K562 (cell line): ENCODE measurements at regions not wholly inside any gene's neighbourhood (a gene's known extent, or its start where the extent isn't known, plus 50 kb on each side); places are given as distances from the start of the nearest gene placed in this dataset.

ENCODE experiments used
- ATAC-seq: fragments of 200-7000 bp; cut with Tn5 transposase; 3 replicates; pipeline ENCODE4 v1.9.1; 2020; ENCODE audit warnings: moderate library complexity
- BruUV-seq: library from RNA; stranded (reverse); fragments of 400-500 nt; replicated peaks from 2 replicates; lab custom pipeline; 2021; lab: Mats Ljungman, UMichigan
- CTCF ChIA-PET: fragments of 300-600 bp; formaldehyde crosslinking; extraction: SDS; loops from one replicate; lab custom pipeline; 2021; ENCODE audit warnings: low intra/inter-chr PET ratio; lab: Yijun Ruan, JAX
- POLR2A ChIA-PET: fragments of 300-600, 350-650 bp; sonication (Branson Sonifier 250); formaldehyde crosslinking; extraction: SDS; loops from one replicate; lab custom pipeline; 2021; ENCODE audit warnings: antibody characterized with exemption, inconsistent platforms; lab: Yijun Ruan, JAX
- DNase-seq, 4 experiments: peaks; one replicate each; pipeline versions ENCODE4 v3.0.0 to v3.0.0-alpha.2; 2011 to 2018; ENCODE audit warnings: low spot score in 3 of 4, mixed read lengths in 3 of 4; ENCODE audit errors: extremely low read depth in 1 of 4
- FAIRE-seq: peaks from 2 replicates; lab custom pipeline; 2011; peaks lifted over from hg19 to GRCh38; lab: Jason Lieb, UNC
- H2AFZ ChIP-seq: 2 replicates; pipeline ENCODE4 v1.6.0; 2011; ENCODE audit warnings: low read depth, low read length, control low read depth, inconsistent platforms
- H3K27ac ChIP-seq: fragments of 200-600 bp; 3 replicates; pipeline ENCODE4 v1.8.0; 2011; ENCODE audit warnings: low read depth, mild to moderate bottlenecking, control low read depth, inconsistent platforms, low read length, moderate library complexity, mixed read lengths; ENCODE audit errors: extremely low read depth
- H3K27me3 ChIP-seq, 2 experiments: fragments of 300-600 bp in 1 of 2; 2 replicates in 1 of 2; 3 replicates in 1 of 2; pipeline versions ENCODE4 v1.6.0 to v1.8.0; 2011; ENCODE audit warnings: inconsistent platforms in 2 of 2, low read length in 2 of 2, mild to moderate bottlenecking in 1 of 2, mixed read lengths in 1 of 2, moderate library complexity in 1 of 2; ENCODE audit not compliant: control insufficient read depth in 2 of 2, insufficient read depth in 2 of 2
- H3K36me3 ChIP-seq: fragments of 300-600 bp; 3 replicates; pipeline ENCODE4 v1.8.0; 2011; ENCODE audit warnings: mild to moderate bottlenecking, low read length, inconsistent platforms; ENCODE audit not compliant: control insufficient read depth, insufficient read depth
- H3K4me1 ChIP-seq, 2 experiments: fragments of 200-600 bp in 1 of 2; replicated peaks in 1 of 2; 2 replicates in 1 of 2; 3 replicates in 1 of 2; pipeline versions ENCODE4 v1.5.1 to v1.8.0; 2011; ENCODE audit warnings: inconsistent platforms in 2 of 2, low read length in 2 of 2, mild to moderate bottlenecking in 1 of 2, mixed read lengths in 1 of 2, moderate library complexity in 1 of 2; ENCODE audit not compliant: control insufficient read depth in 2 of 2, insufficient read depth in 2 of 2
- H3K4me2 ChIP-seq: 2 replicates; pipeline ENCODE4 v1.6.1; 2011; ENCODE audit warnings: low read length, control low read depth, inconsistent platforms, mixed read lengths; ENCODE audit not compliant: insufficient read depth
- H3K4me3 ChIP-seq: fragments of 200-600 bp; sonication (generic), shearing (Covaris generic); 2 replicates; pipeline ENCODE4 v1.5.1; 2016; ENCODE audit warnings: control low read depth, inconsistent platforms
- H3K79me2 ChIP-seq: fragments of 200-600 bp; 3 replicates; pipeline ENCODE4 v1.8.0; 2011; ENCODE audit warnings: low read length, inconsistent platforms; ENCODE audit not compliant: control insufficient read depth, insufficient read depth
- H3K9ac ChIP-seq, 2 experiments: 2 replicates each; pipeline versions ENCODE4 v1.6.0 to v1.6.1; 2011; ENCODE audit warnings: low read depth in 2 of 2, low read length in 2 of 2, control low read depth in 1 of 2, inconsistent platforms in 1 of 2, mild to moderate bottlenecking in 1 of 2, mixed read lengths in 1 of 2; ENCODE audit not compliant: insufficient read depth in 1 of 2
- H3K9me1 ChIP-seq: one replicate; pipeline ENCODE4 v1.6.0; 2011; ENCODE audit warnings: inconsistent platforms, mild to moderate bottlenecking, low read length, moderate library complexity; ENCODE audit not compliant: control insufficient read depth, insufficient read depth
- H3K9me3 ChIP-seq: replicated peaks from 2 replicates; pipeline ENCODE4 v1.5.1; 2011; ENCODE audit warnings: low read depth, low read length, inconsistent platforms; ENCODE audit not compliant: control insufficient read depth, insufficient read depth
- H4K20me1 ChIP-seq: replicated peaks from 2 replicates; pipeline ENCODE4 v1.6.1; 2011; ENCODE audit warnings: low read length, inconsistent platforms, mixed read lengths; ENCODE audit not compliant: control insufficient read depth, insufficient read depth
- ARHGAP35 ChIP-seq: fragments of 450-650 bp; IDR thresholded peaks from 2 replicates; pipeline ENCODE4 v1.6.1; 2018; ENCODE audit not compliant: partially characterized antibody
- DPF2 ChIP-seq: fragments of 450-650 bp; IDR thresholded peaks from 2 replicates; pipeline ENCODE4 v1.6.1; 2016
- MEIS2 ChIP-seq: fragments of 450-650 bp; IDR thresholded peaks from 2 replicates; pipeline ENCODE4 v1.6.1; 2014; ENCODE audit warnings: mild to moderate bottlenecking; ENCODE audit not compliant: partially characterized antibody
- MTA3 ChIP-seq: fragments of 450-650 bp; formaldehyde crosslinking; IDR thresholded peaks from 2 replicates; pipeline ENCODE4 v1.6.1; 2017; ENCODE audit warnings: mild to moderate bottlenecking, borderline replicate concordance
- NFIX ChIP-seq: fragments of 250-450 bp; sonication (Bioruptor Pico); IDR thresholded peaks from 2 replicates; pipeline ENCODE4 v1.4.0; 2020; ENCODE audit warnings: low read depth, mild to moderate bottlenecking, moderate library complexity
- NRF1 ChIP-seq, 2 experiments: fragments of 450-650 bp; IDR thresholded peaks in 1 of 2; conservative IDR thresholded peaks in 1 of 2; 2 replicates each; pipeline ENCODE4 v1.6.1; 2014; ENCODE audit warnings: mild to moderate bottlenecking in 2 of 2
- PHF21A ChIP-seq: fragments of 450-650 bp; IDR thresholded peaks from 2 replicates; pipeline ENCODE4 v1.6.1; 2017; ENCODE audit warnings: low read depth, borderline replicate concordance
- PTBP1 ChIP-seq: fragments of 200-400 bp; formaldehyde crosslinking; IDR thresholded peaks from 2 replicates; pipeline ENCODE4 v1.6.1; 2017; ENCODE audit warnings: low read depth, low read length
- RBM25 ChIP-seq: fragments of 200-400 bp; formaldehyde crosslinking; IDR thresholded peaks from 2 replicates; pipeline ENCODE4 v1.6.1; 2018; ENCODE audit warnings: low read length, low read depth, moderate library complexity; ENCODE audit not compliant: severe bottlenecking
- SMAD1 ChIP-seq: fragments of 150-350 bp; IDR thresholded peaks from 2 replicates; pipeline ENCODE4 v1.6.1; 2014; ENCODE audit warnings: low read length, low read depth; ENCODE audit not compliant: partially characterized antibody
- SPI1 ChIP-seq: IDR thresholded peaks from 2 replicates; pipeline ENCODE4 v1.6.1; 2011; ENCODE audit warnings: low read depth, low read length, control low read depth, borderline replicate concordance
- SRSF3 ChIP-seq: fragments of 200-400 bp; formaldehyde crosslinking; IDR thresholded peaks from 2 replicates; pipeline ENCODE4 v1.6.1; 2016; ENCODE audit warnings: mild to moderate bottlenecking, low read length, moderate library complexity; ENCODE audit not compliant: insufficient read depth
- TEAD4 ChIP-seq, 2 experiments: sonication (generic) in 1 of 2; formaldehyde crosslinking in 1 of 2; IDR thresholded peaks; 2 replicates each; pipeline versions ENCODE4 v1.6.1 to v1.8.0; 2012 to 2022; ENCODE audit warnings: borderline replicate concordance in 1 of 2, inconsistent platforms in 1 of 2, low read length in 1 of 2, mild to moderate bottlenecking in 1 of 2, missing genetic modification reagents in 1 of 2
- WGBS: fragments of 100-300 bp; shearing (Covaris generic); methylation state at CpG from one replicate; pipeline ENCODE4 v1.1.6; 2016; ENCODE audit warnings: low coverage, mixed read lengths; ENCODE audit not compliant: insufficient coverage; ENCODE audit errors: missing lambda C conversion rate; 5-methylcytosine and 5-hydroxymethylcytosine counted together
- in situ Hi-C: fragments of 300-500 bp; cut with MboI; formaldehyde crosslinking; loops from 4 replicates; pipeline ENCODE4 v1.15.0; 2018; ENCODE audit warnings: inconsistent platforms, mixed read lengths
- intact Hi-C: fragments of 100-400 bp; cut with micrococcal nuclease; formaldehyde crosslinking; loops from 2 replicates; pipeline ENCODE4 v1.14.2; 2022
- TF ChIP-seq, protein P1 (sequence below), 2 experiments: fragments of 250-450 bp in 1 of 2; fragments of 450-650 bp in 1 of 2; sonication (Bioruptor Pico) in 1 of 2; IDR thresholded peaks; 2 replicates each; pipeline versions ENCODE4 v1.6.1 to v1.8.0; 2016 to 2021; ENCODE audit warnings: mild to moderate bottlenecking in 2 of 2, moderate library complexity in 2 of 2, missing compliant biosample characterization in 1 of 2, missing genetic modification characterization in 1 of 2
- TF ChIP-seq, protein P2 (sequence below): IDR thresholded peaks from 3 replicates; pipeline ENCODE4 v1.6.1; 2011; ENCODE audit warnings: borderline replicate concordance, mild to moderate bottlenecking, moderate library complexity; ENCODE audit not compliant: insufficient read length; ENCODE audit errors: extremely low read depth
- TF ChIP-seq, protein P3 (sequence below): fragments of 150-350 bp; conservative IDR thresholded peaks from 2 replicates; pipeline ENCODE4 v1.6.1; 2014; ENCODE audit warnings: low read length

DNA sequence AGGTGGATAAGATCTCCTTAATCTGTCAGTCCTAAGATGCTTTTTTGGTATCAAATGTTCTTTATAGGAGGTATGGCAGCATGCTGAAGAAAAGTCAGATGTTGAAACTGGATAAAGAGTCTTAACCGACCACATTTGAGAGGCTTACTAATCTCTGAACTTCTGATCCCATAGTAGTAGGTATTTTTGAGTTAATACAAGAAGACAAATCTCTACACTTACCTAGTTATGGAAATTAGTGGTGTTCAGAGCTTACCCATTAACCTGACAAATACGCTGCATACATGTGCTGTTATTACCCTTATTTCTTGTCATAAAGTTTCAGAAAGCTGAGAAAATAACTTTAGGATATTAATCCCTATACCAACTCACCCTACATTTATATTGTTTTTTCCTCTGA, 83.0 kb downstream of the ISL1 start (continued):
- no peak for TF ChIP-seq TEAD4 (IDR thresholded peaks at IDR 0.05; ENCODE audit: low read length)
- no peak for TF ChIP-seq TEAD4 (CRISPR knock-in tag; IDR thresholded peaks at IDR 0.05; ENCODE audit: borderline replicate concordance)
- TF ChIP-seq MTA3 = no peak
- TF ChIP-seq, all 486 proteins: peak for 0

DNA sequence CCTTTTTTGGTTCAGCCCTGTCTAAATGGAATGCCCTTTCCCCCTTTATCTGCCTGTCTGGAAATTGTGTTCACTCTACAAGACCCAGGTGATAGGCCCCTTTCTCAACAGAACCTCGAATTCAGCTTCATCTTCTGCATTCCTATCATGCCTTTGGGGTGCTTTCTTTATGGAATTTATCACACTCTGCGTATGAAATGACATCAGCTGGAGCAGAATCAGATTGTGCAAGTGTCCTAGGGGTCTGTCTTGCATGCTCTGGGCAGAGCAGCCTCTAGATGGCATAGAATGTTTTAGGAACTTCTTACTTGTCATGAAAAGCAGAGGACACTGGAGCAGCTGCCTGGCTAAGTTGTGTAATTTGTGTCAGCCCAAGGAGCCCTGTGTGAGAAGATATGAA, 84.9 kb downstream of the ISL1 start:
- Histone ChIP-seq H3K9ac (no peak overlapping the region), H3K27me3 (no peaks in the 10 kb centered on the region), H3K9me3 (no peaks in the 10 kb centered on the region; the same call in 1 of the 2 replicates), H3K9me1 (no peaks in the 10 kb centered on the region), H3K36me3 (no peaks in the 10 kb centered on the region), H3K4me2 (no peak overlapping the region), H3K4me3 (no peak overlapping the region), H4K20me1 (no peaks in the 10 kb centered on the region), H2AFZ (no peak overlapping the region), H3K79me2 (no peaks in the 10 kb centered on the region), H3K27ac (no peak overlapping the region), H3K4me1 (no peaks in the 10 kb centered on the region)
- DNase-seq (no peak), FAIRE-seq (no peak), ATAC-seq (no peak)
- intact Hi-C loops = no loop called here
- BruUV-seq = no TSS peak
- CTCF ChIA-PET = no interaction called here
- in situ Hi-C loops = no loop called here
- 0% methylated on average over 2 of the region's 2 CpGs for WGBS
- POLR2A ChIA-PET = no interaction called here
- no peak for TF ChIP-seq PTBP1
- no peak for TF ChIP-seq SRSF3
- no peak for TF ChIP-seq DPF2
- TF ChIP-seq MEIS2 = no peak
- TF ChIP-seq, protein P1, sequence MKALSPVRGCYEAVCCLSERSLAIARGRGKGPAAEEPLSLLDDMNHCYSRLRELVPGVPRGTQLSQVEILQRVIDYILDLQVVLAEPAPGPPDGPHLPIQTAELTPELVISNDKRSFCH (CRISPR knock-in tag; IDR thresholded peaks at IDR 0.05) = no peak
- TF ChIP-seq, protein P1 (tag; IDR thresholded peaks at IDR 0.05) = no peak
- no peak for TF ChIP-seq SMAD1
- no peak for TF ChIP-seq PHF21A
- TF ChIP-seq RBM25 = no peak
- TF ChIP-seq NRF1 (conservative IDR thresholded peaks at IDR 0.05 in 1 of 2, IDR thresholded peaks at IDR 0.05 in 1 of 2) = no peak
- TF ChIP-seq, protein P2, sequence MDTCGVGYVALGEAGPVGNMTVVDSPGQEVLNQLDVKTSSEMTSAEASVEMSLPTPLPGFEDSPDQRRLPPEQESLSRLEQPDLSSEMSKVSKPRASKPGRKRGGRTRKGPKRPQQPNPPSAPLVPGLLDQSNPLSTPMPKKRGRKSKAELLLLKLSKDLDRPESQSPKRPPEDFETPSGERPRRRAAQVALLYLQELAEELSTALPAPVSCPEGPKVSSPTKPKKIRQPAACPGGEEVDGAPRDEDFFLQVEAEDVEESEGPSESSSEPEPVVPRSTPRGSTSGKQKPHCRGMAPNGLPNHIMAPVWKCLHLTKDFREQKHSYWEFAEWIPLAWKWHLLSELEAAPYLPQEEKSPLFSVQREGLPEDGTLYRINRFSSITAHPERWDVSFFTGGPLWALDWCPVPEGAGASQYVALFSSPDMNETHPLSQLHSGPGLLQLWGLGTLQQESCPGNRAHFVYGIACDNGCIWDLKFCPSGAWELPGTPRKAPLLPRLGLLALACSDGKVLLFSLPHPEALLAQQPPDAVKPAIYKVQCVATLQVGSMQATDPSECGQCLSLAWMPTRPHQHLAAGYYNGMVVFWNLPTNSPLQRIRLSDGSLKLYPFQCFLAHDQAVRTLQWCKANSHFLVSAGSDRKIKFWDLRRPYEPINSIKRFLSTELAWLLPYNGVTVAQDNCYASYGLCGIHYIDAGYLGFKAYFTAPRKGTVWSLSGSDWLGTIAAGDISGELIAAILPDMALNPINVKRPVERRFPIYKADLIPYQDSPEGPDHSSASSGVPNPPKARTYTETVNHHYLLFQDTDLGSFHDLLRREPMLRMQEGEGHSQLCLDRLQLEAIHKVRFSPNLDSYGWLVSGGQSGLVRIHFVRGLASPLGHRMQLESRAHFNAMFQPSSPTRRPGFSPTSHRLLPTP = no peak
- TF ChIP-seq SPI1 = no peak
- TF ChIP-seq, protein P3, sequence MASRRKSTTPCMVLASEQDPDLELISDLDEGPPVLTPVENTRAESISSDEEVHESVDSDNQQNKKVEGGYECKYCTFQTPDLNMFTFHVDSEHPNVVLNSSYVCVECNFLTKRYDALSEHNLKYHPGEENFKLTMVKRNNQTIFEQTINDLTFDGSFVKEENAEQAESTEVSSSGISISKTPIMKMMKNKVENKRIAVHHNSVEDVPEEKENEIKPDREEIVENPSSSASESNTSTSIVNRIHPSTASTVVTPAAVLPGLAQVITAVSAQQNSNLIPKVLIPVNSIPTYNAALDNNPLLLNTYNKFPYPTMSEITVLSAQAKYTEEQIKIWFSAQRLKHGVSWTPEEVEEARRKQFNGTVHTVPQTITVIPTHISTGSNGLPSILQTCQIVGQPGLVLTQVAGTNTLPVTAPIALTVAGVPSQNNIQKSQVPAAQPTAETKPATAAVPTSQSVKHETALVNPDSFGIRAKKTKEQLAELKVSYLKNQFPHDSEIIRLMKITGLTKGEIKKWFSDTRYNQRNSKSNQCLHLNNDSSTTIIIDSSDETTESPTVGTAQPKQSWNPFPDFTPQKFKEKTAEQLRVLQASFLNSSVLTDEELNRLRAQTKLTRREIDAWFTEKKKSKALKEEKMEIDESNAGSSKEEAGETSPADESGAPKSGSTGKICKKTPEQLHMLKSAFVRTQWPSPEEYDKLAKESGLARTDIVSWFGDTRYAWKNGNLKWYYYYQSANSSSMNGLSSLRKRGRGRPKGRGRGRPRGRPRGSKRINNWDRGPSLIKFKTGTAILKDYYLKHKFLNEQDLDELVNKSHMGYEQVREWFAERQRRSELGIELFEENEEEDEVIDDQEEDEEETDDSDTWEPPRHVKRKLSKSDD = no peak
- no peak for TF ChIP-seq NFIX (CRISPR knock-in tag)
- TF ChIP-seq ARHGAP35 = no peak
